ENCODE measurements at regions not wholly inside any gene's neighbourhood (a gene's known extent, or its start where the extent isn't known, plus 50 kb on each side); places are given as distances from the start of the nearest gene placed in this dataset.
"Not testable (repeated sequence)": the region's sequence is repeated elsewhere in the genome, so short reads cannot be mapped to it uniquely, and the experiment has no call there.

DNA sequence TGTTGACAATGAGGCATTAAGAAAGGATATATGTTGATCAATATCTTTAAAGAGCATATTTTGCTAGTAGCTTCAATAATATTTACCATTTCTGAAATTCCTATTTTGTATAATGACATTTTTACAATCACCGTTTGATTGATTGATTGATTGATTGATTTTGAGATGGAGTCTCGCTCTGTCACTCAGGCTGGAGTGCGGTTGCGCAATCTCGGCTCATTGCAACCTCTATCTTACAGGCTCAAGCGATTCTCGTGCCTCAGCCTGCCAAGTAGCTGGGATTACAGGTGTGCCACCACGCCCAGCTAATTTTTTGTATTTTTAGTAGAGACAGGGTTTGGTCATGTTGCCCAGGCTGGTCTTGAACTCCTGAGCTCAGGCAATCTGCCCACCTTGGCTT lies 150.9 kb upstream of the TEX13D start:
- not testable (repeated sequence) for DNase-seq

DNA sequence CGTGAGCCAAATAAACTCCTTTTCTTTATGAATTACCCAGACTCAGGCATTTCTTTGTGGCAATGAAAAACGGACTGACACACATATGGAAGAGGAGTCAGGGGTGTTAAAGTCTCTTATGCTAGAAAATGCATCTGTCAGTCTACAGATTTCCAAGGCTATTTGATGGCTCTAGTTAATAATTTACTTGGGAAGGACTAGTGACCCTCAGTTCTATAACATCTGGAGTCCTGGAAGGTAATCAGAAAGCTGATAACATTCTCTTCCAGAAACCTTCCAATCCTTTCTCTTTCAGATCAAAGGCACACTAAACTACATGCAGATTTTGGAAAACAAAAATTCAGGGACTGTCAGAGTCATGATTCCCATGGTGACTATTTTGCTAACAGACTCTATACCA lies 142.0 kb upstream of the TEX13D start:
- DNase-seq = no peak

DNA sequence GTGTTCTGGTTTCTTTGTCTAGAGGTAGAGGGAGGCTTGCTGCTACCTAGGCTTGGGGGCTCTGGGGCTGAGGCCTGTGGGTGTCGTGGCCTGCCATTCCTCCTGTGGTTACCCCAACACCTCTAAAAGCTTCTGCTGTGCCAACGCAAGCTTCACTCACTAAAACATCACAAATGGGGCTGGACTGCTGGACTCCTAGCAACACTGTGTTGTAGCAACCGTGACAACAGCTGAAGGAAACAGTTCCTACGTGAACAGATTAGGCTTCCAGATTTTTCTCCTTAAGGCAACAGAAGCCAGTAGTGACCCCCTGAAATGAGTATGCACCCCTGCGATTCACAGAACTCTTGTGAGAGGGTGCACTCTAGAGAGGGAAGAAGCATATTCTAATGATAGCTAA lies 138.3 kb upstream of the TEX13D start:
- no peak for DNase-seq

DNA sequence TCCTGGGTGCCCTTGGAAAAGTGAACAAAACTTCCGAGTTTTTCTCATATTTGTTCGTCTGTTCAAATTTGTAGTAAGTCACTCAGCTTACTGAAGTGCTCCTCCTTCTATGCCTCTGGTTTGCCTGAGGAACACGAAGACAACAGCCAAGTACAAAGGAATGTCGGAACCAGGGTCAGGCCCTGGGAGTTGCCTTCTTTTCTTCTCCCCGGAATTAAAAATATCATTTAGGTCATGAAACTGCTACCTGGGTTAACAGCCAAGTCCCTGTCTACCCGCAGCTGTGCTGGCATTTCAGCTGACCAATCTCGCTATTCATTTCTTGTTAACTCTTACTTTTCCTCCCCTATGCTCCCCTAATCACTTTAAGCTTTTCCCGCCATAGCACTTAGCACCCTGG lies 137.6 kb upstream of the TEX13D start:
- DNase-seq = no peak

DNA sequence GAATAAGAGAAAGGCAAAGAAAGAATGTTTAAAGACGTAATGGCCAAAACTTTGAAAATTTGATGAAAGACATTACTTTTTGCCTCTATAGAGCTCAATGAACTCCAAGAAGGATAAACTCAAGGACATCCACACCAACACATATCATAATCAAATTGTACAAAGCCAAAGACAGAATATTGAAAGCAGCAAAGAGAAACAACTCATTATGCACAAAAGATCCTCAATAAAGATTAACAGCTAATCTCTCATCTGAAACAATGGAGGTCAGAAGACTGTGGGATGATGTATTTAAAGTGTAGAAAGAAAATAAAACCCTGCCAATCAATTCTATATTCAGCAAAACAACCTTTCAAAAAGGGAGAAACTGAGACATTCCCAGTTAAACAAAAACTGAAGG lies 129.1 kb upstream of the TEX13D start:
- DNase-seq = no peak

DNA sequence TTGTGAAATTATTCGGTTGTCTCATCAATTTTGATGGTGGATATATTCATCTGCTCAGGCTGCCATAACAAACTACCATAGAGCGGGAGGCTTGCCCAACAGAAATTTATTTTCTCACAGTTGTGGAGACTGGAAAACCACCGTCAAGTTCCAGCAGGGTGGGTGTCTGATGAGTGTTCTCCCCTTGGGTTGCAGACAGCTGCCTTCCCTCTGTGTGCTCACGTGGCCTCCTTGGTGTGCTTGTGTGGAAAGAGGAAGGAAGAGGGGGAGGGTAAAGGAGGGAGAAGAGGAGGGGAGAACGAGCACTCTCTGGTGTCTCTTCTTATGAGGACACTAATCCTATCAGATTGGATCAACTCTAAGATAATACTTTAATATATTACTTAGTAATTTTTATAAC lies 123.8 kb upstream of the TEX13D start:
- DNase-seq = no peak

DNA sequence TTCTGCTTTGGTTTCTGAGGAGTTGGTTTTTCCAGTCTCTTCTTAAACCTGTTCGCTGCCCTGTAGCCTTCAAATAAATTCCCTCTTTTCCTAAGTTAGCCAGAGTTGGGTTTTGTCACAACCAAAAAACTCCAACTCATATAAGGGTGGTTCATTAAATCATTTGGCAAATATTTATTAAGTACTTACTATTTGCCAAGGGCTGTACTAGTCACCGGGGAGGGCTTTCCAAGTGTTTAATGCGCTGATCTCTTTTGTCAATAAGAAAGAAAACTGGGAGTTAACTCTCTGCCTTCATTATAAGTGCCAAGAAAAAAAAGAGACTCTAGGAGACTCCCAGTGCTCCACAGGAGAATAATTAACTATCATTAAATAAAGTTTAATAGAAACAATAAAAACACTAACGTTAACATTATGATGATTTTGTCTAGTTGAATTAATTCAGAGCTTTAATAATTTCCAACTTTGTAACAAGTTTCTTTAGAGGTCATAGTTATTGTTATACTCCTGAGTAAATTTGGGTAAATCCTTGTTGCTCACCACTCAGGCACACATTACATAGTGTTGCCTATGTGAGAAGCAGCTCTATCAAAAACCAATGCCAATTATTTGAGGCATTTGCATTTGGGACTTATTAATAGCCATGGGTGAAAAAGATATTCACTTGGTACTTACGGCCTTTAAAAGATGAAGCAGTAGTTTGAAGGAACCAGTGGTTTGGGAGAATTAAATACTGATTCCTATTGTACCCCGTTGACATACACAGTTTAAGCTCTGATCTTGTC lies 122.5 kb upstream of the TEX13D start:
- no peak for DNase-seq

DNA sequence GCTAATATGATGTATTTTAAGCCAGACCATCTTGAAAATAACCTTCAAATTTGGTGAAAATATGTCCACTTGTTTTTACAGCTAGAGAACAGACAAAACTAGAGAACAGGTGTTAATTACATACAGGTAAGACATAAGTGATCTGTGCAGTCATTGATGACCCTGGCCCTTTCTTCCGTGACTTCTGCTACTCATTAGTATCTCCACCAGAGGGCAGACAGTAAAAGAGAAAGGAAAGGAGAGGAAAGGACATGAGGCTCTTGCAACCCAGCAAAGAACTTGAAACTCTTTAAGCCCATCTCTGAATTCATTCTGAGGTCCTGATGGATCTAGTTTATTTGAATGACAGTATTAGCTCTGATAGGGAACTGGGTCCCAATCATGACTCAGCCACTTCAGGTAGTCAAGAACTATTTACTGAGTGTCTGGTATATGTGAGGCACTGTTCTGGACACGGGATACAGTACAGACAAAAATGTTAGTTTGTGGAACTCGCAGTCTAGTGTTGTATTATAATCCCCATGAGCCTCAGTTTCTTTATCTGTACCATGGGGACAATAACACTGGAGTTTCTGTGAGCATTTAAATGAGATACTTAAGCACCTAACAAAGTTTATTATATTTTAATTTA lies 121.0 kb upstream of the TEX13D start:
- DNase-seq = no peak

DNA sequence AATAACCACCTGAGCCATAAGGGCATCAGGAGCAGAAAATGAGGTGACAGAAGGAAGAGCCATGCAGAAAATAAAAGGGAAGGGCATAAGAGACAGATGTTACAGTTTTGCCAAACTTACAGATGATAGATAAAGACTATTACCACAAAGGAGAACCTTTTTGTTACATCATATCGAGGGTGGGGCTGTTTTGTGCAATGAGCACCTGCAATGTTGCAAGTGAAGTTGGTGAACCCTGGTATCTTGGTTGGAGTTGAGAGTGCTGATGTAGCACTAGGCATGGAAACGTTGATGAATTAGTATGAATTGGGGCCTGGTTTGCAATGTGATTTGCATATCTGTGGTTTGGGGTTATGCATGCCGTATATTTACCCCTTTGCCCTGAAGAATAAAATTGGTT lies 119.8 kb upstream of the TEX13D start:
- DNase-seq = peak; percentile 11

DNA sequence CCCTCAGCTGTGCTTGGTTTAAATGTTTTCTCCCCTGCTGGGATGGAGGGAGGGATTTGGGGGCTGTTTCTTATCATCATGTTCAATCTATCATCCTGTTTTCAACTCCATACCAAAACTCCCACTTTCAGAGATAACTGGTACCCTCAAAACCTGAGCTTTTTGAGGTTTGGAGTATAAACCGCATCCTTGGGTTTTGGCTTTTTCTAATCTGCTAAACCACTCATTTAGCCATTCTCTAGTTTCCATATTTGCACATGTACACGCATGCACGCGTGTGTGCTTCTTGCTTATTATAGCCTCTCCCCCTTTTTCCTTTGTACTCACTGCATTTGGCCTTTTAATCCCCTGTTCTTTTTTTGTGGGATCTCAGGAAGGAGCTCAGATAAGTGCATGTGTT lies 116.7 kb upstream of the TEX13D start:
- no peak for DNase-seq

DNA sequence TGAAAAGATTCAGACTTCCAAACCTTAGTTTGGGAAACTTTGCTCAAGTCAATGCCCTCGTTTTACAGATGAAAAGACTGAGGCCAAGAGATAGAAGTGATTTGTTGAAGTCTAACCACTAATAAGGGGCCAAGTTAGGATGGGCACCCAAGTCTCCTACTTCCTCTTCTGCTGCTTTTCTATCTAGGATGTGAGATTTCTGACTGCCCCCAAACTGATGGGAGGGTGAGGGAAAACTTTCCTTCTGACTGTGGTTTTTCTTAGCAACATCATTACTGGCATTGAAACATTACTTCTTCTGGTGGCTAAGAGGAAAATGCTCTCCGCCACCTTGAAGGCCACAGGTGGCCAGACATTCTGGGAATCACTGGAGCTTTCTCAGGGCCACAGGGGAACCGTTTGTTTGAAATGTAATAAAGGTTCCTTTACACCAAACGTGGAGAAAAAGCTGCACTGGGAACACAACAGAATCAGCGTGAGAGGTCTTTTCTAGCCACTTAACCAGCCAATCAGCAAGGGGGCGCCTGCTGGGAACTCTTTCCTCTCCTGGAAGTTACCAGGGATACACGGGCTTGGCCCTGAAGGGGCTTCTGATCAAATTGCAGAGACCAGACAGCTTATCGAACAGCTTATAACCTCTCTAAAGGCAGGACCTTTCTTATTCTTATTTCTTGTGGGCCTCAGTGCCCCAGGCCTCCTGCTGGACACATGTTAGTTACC lies 115.9 kb upstream of the TEX13D start:
- no peak for DNase-seq

DNA sequence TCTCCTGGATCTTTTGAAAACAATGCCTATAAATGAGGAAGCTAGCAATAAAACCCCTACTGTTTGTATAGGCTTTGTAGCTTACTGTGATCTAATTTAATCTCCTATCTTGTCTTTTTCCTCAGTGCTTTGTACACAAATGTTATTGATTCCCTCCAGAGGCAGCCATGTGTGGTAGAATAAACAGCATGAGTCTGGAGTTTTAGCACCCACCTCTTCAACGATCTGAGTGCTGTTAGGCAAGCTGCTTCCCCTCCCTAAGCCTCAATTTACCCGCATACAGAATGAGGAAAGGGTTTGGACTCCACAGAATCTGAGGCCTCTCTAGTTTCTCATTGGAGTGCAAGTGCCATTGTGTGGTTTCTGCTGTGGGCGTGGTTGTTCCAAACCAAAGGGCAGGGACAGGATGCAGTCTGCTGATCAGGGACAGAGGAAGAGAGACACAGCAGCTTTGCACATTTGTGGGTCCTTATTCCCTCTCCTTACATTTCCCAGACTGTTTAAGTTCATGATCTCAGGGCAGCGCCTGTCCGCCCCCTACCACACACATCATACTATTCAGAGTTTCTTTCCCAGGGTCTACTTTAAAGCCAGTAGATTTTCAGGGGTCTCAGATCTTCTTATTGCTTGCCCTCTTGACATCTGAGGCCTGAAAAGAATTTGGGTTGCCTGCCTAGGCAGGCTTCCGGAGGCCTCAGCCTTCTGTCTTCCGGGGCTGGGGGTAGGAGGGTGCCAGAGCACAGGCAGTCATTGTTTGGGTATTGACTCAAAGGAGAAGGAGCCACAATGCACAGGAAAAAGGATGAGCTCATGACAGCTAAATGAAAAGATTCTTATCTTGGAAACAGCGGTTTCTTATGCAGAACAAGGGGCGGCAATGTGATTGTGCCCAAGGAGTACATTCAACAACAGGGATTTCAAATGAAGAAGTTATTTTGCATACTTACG lies 114.9 kb upstream of the TEX13D start:
- DNase-seq = peak; percentile 58

DNA sequence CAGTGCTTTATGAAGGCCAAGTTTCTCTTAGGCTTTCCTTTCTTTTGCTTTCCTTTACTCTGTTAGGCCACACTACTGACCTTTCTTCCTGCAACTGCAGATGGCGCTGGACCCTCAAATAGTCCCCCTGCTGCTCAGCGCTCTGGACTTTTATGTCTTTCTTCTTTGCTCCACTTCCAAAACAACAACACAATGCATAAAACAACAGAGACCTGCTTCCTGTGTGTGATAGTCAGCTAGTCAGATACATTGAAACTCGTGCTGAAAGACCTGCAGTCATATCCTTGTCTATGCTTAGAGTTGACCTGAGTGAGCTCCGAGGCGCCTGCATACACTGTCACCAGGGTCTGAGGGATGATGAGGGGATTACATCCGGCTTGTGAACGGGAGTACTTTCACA lies 108.9 kb upstream of the TEX13D start:
- no peak for DNase-seq

DNA sequence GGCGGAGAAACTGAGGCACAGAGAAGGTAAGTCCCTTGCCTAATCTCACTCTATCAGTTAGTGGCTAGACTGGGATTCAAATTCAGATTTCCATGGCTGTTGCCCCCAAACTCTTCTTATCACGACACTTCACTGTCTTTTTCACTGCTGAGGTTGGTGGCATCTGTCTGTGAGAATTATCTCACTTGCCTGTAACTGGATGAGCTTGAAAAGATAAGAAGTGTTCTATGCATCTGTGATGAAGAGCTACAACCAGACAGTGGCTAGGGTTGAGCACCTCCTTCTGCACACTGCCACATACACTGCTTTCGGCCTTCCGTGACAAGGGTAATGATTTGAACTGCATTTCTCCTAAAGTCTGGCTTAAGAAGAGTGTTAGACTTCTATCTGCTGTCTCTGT lies 107.9 kb upstream of the TEX13D start:
- no peak for DNase-seq

DNA sequence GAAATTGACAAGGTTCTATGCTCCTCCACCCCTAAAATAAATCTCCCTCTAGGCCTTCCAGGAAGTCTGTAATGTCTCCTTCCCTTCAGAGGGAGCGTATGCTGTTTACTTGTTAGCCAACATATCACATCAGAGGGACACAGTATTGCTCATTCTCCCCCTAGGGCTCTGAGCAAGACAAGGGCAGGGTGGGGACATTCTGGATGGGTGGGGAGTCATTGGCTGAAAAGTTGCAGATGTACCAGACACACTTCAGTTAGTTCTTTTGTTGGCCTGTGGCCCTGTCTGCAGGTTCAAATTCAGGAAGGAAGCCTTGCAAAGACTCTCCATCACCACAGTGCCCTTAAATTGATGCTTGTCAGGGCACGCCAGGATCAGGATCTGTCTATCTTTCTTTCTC lies 106.3 kb upstream of the TEX13D start:
- no peak for DNase-seq

DNA sequence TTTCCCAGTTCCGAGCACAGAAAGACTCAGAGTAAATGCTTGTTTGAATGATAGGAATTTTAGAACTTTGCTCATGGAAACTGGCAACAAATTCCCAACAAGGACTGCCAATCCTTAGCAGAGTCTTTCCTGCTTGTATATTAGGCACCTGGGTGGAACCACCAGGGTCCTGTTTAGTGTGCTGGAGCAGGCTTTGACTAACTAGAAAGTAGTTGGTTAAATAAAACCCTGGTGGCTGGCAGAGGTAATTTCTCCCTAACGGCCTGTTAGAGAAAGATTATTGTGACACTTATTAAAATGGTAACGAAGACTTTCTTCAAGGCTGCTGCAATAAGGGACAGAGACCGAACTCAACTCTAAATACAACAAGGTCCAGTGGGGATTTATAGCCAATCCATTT lies 103.6 kb upstream of the TEX13D start:
- no peak for DNase-seq

DNA sequence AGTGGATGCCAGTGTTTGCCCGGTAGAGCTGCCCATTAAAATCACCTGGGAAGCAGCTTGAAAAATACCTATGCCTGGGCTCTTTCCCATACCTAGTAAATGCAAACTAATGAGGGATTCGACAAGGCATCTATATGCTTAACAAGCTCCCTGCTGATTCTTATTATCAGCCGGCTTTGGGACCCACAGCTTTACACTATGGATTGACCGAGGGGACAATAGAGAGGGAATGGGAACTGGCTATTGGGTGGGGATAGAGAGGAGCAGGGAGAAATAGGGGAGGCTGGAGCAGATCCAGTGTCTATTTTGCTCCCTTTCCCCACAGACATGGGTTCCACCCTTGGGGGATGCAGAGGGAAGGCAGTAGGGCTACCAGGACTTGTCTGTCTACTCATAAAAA lies 103.1 kb upstream of the TEX13D start:
- DNase-seq = no peak

DNA sequence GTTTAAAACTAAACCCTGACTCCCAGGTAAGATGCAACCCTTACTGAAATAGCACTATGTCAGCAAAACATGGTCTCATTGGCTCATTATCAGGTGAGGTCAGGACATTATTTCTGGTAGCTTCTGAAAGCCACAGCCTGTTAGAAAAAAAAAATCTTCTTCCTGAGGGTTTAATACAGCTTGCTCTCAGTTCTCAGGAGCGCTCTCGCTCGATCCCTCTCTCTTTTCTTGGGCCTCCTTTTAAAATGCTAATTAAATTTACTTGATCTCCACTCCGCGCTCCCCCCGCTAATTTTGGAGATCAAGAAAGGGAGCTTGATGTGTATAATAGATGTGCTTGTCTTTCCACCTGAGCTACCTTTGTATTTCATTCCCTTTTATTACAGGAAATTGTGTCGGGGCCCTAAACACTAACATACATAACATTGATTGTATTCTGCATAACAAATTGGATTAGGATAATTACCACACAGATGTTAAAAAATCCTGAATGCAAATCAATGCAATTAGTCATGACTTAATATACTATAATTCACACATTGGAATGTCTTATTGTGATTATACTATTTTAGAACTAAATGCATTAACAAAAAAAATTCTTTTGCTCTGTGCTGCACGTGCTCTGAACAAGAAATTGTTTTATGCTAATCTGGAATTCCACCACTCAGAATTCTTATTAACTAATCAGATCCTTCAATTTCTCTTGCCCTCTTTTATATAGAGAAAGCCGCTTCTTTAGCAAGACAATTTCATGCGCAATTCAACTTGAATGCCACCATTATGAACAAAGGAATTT lies 101.6 kb upstream of the TEX13D start:
- no peak for DNase-seq

DNA sequence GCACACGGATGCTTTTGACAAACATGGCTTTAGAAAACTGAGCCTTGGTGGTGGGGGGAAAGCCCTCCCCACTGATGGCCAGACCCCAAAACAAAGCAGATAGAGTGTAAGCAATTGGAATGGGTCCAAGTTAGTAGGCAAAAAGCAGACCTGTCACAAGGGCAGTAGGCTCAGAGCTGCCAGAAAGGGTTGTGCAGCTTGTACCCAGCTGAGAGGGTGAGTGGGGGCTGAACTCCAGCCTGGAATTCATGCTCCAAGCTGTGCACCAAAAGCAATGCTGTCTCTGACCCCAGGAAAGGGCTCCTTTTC lies 101.1 kb upstream of the TEX13D start:
- DNase-seq = no peak

DNA sequence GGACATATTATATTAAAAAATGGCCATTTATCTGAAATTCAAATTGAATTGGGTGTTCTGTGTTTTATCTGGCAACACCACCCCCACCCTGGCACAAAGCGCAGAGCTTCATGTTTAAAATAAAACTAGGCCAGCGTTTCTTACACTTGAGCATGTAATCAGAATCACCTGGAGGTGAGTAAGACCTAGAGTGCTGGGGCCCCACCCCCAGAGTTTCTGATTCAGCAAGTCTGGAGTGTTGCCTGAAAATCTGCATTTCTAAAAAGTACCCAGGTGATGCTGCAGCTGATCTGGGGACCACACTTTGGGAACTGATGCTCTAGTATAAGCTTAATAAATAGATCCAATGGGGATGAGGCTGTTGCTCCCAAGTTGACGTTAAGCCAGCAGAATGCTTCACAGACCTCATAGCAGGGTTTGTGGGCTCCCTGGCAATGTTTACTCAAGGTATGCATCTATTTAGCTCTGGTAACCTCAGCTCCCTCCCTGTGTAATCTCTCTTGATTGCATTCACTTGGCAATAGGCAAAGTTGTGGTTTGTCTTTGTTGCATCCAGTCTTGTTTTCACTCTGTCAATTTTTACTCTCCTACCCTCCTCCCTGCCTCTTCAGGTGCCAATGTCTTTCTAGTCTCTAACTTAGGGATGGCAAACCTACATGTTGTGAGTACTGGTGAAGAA lies 99.8 kb upstream of the TEX13D start:
- peak; percentile 55 for DNase-seq

DNA sequence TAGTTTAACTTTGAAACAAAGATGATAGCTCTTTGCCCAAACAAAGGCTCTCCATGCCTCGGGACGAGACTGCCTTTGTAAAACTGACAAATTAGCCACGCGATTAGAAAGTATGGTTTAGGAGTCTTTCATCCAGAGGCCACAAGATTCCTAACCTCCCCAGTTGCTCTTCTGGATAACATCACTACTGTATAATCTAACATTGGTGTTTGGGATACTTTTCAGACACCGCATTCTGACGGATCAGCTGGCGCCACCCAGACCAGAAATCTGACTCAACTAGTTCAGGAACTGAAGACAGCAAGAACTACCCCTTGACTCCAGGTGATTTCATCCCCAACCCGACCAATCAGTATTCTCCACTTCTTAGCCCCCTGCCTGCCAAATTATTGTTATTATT lies 98.1 kb upstream of the TEX13D start:
- no peak for DNase-seq

DNA sequence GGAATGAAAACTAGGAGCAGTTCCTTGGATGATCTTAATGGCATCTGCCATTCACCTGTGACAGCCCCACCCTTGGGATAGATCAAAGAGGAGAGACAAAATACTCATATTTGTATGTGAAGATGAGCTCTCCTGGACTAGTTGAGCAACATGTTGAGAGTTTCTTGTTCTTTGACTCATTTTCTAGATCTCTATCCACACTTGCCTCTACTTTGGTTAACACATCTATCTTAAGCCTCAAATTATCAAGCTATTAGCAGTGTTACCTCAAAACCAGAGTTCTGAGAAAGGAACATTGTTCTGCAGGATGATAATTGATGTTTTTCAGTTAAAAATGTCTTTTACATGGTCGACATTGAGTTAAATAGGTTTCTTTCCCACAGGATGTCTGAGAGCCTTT lies 94.2 kb upstream of the TEX13D start:
- DNase-seq = no peak
